Gastrocnemius medialis (tissue), 4 donors: ENCODE measurements at regions not wholly inside any gene's neighbourhood (a gene's known extent, or its start where the extent isn't known, plus 50 kb on each side); places are given as distances from the start of the nearest gene placed in this dataset.
"Not testable (repeated sequence)": the region's sequence is repeated elsewhere in the genome, so short reads cannot be mapped to it uniquely, and the experiment has no call there.

Source experiments
- ATAC-seq, 2 donors: fragments of 150-250 bp; one replicate each; pipeline ENCODE4 v1.9.1; 2016
- DNase-seq, 2 donors: peaks; one replicate each; pipeline ENCODE4 v3.0.0-alpha.2; 2019
- H3K27ac ChIP-seq, 4 donors: fragments of 200-600 bp; sonication (generic); 1 replicate in 1 of 4; 2 replicates in 3 of 4; pipeline ENCODE4 v1.5.1; 2016 to 2018; ENCODE audit warnings: mild to moderate bottlenecking in 2 of 4, moderate library complexity in 1 of 4
- H3K27me3 ChIP-seq, 3 donors: fragments of 200-600 bp; sonication (generic) in 2 of 3; 1 replicate in 1 of 3; 2 replicates in 2 of 3; pipeline versions ENCODE4 v1.5.1 to v1.6.0; 2016 to 2019; ENCODE audit warnings: mild to moderate bottlenecking in 1 of 3, moderate library complexity in 1 of 3
- H3K36me3 ChIP-seq, 2 donors: fragments of 200-600 bp; sonication (generic) in 1 of 2; one replicate each; pipeline ENCODE4 v1.5.1; 2017 to 2018
- H3K4me1 ChIP-seq, 2 donors: fragments of 200-600 bp; sonication (generic) in 1 of 2; one replicate each; pipeline ENCODE4 v1.5.1; 2016 to 2017; ENCODE audit warnings: mild to moderate bottlenecking in 2 of 2
- H3K4me3 ChIP-seq, 4 donors: fragments of 200-600 bp; sonication (generic) in 3 of 4; 1 replicate in 1 of 4; 2 replicates in 3 of 4; pipeline ENCODE4 v1.5.1; 2016 to 2019; ENCODE audit warnings: mild to moderate bottlenecking in 2 of 4
- H3K9me3 ChIP-seq, 3 donors: fragments of 200-600 bp; sonication (generic) in 2 of 3; 1 replicate in 1 of 3; 2 replicates in 2 of 3; pipeline ENCODE4 v1.5.1; 2016 to 2019
- POLR2A ChIP-seq, 2 donors: fragments of 450-650 bp; IDR thresholded peaks; one replicate each; pipeline ENCODE4 v1.6.1; 2017; ENCODE audit warnings: antibody characterized with exemption in 2 of 2, mild to moderate bottlenecking in 2 of 2, moderate library complexity in 2 of 2
- in situ Hi-C, 4 donors: fragments of 200-750 bp; cut with MboI; loops; one replicate each; pipeline versions ENCODE4 v1.15.0 to v1.8.0; 2017; ENCODE audit warnings: low sequenced_read_pairs in 4 of 4
- intact Hi-C: fragments of 100-400 bp; cut with DNase I; formaldehyde crosslinking; loops from one replicate; pipeline ENCODE4 v1.15.1; 2023; ENCODE audit warnings: low total_unique reads
- TF ChIP-seq, protein P1 (sequence below), 5 experiments: fragments of 450-650 bp in 3 of 5; fragments of 200-600 bp in 2 of 5; sonication (generic) in 2 of 5; IDR thresholded peaks in 4 of 5; conservative IDR thresholded peaks in 1 of 5; 1 replicate in 4 of 5; 2 replicates in 1 of 5; pipeline ENCODE4 v1.5.1; 2016 to 2019; ENCODE audit warnings: antibody characterized with exemption in 5 of 5, mild to moderate bottlenecking in 3 of 5, moderate library complexity in 3 of 5

DNA sequence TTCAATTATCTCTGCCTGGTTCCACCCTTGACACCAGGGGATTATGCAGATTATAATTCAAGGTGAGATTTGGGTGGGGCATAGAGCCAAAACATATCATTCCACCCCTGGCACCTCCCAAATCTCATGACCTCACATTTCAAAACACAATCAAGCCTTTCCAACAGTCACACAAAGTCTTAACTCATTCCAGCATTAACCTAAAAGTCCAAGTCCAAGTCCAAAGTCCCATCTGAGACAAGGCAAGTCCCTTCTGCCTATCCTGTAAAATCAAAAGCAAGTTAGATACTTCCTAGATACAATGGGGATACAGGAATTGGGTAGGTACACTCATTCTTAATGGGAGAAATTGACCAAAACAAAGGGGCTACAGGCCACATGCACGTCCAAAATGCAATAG lies 73.7 kb upstream of the SLC24A3 start:
- Histone ChIP-seq H3K27me3 (no peaks in the 10 kb centered on the region), H3K27ac (no peak overlapping the region), H3K9me3 (no peaks in the 10 kb centered on the region), H3K4me3 (no peak overlapping the region), H3K4me1 (no peaks in the 10 kb centered on the region), H3K36me3 (no peaks in the 10 kb centered on the region)
- DNase-seq (no peak), ATAC-seq (no peak)
- intact Hi-C loops (no loop called here), in situ Hi-C loops (loop anchor here in 1 of 4 donors (25.0 kb wide), 1 partner anchor 101 kb away; no protein-coding TSS in a partner anchor)
- no peak for TF ChIP-seq POLR2A (IDR thresholded peaks at IDR 0.05)
- TF ChIP-seq, protein P1, sequence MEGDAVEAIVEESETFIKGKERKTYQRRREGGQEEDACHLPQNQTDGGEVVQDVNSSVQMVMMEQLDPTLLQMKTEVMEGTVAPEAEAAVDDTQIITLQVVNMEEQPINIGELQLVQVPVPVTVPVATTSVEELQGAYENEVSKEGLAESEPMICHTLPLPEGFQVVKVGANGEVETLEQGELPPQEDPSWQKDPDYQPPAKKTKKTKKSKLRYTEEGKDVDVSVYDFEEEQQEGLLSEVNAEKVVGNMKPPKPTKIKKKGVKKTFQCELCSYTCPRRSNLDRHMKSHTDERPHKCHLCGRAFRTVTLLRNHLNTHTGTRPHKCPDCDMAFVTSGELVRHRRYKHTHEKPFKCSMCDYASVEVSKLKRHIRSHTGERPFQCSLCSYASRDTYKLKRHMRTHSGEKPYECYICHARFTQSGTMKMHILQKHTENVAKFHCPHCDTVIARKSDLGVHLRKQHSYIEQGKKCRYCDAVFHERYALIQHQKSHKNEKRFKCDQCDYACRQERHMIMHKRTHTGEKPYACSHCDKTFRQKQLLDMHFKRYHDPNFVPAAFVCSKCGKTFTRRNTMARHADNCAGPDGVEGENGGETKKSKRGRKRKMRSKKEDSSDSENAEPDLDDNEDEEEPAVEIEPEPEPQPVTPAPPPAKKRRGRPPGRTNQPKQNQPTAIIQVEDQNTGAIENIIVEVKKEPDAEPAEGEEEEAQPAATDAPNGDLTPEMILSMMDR (IDR thresholded peaks at IDR 0.05 in 4 of 5, conservative IDR thresholded peaks at IDR 0.05 in 1 of 5) = no peak

DNA sequence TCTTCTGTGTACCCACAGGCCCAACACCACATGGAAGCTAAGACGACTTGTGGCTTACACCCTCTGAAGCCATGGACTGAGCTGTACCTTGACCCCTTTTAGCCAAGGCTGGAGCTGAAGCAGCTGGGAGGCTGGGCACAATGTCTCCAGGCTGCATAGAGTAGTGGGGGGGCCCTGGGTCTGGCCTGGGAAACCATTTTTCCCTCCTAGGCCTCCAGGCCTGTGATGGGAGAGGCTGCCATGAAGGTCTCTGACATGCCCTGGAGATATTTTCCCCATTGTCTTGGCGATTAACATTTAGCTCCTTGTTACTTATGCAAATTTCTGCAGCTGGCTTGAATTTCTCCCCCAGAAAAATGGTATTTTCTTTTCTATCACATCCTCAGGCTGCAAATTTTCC lies 72.9 kb upstream of the SLC24A3 start:
- H3K4me1 ChIP-seq, ATAC-seq, H3K27ac ChIP-seq, H3K4me3 ChIP-seq, H3K27me3 ChIP-seq, H3K9me3 ChIP-seq, H3K36me3 ChIP-seq, intact Hi-C loops, DNase-seq: not testable (repeated sequence)
- in situ Hi-C loops = loop anchor here in 1 of 4 donors (25.0 kb wide), 1 partner anchor 102 kb away; no protein-coding TSS in a partner anchor

DNA sequence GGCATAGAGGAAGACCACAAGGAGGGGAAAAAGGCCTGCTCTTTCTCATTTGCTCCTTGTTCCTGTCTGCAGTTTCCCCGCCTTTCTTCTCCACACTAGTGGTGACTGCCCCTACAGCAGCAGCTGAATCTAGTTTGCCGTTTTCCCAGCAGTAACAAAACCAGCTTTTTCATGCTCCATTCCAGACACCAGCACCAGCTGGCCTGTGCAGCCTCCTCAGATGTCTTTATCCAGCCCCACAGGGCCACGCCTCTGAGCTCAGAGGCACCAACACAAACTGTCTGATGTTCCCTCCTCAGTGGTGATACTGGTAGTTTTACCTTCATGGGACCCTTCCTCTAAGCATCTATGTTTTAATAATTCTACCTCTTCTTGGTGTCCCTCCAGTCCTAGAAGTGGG lies 70.4 kb upstream of the SLC24A3 start:
- Histone ChIP-seq H3K27ac (no peak overlapping the region), H3K9me3 (no peaks in the 10 kb centered on the region), H3K4me1 (no peaks in the 10 kb centered on the region), H3K27me3 (no peaks in the 10 kb centered on the region), H3K4me3 (no peak overlapping the region), H3K36me3 (no peaks in the 10 kb centered on the region)
- no peak for DNase-seq
- in situ Hi-C loops (loop anchor here in 1 of 4 donors (25.0 kb wide), 1 partner anchor 105 kb away; no protein-coding TSS in a partner anchor), intact Hi-C loops (no loop called here)
- TF ChIP-seq, protein P1 (IDR thresholded peaks at IDR 0.05 in 4 of 5, conservative IDR thresholded peaks at IDR 0.05 in 1 of 5) = no peak
- no peak for TF ChIP-seq POLR2A (IDR thresholded peaks at IDR 0.05)
- ATAC-seq = no peak

DNA sequence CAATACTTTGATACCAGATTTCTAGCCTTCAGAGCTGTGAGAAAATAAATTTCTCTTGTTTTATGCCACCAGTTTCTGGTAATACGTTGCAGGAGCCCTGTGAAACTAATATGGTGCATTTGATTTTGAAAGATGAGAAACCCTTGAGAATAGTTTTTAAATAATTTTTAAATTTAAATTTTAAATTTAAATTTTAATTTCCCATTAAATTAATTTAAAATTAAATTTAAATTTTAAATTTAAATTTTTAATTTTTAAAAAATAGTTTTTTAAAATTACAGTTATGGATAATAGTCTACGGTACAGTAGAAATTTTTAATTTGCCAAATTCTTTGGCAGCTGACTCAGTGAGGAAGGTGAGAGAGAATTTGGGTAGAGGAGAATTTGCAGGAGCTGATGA lies 68.6 kb upstream of the SLC24A3 start:
- in situ Hi-C loops (loop anchor here in 1 of 4 donors (25.0 kb wide), 1 partner anchor 107 kb away; no protein-coding TSS in a partner anchor), intact Hi-C loops (no loop called here)
- no peaks in the 10 kb centered on the region for H3K4me1 ChIP-seq
- H3K9me3 ChIP-seq = no peaks in the 10 kb centered on the region
- H3K4me3 ChIP-seq = no peak overlapping the region
- H3K27ac ChIP-seq = no peak overlapping the region
- H3K27me3 ChIP-seq = no peaks in the 10 kb centered on the region
- no peak for DNase-seq
- TF ChIP-seq, protein P1 (IDR thresholded peaks at IDR 0.05 in 4 of 5, conservative IDR thresholded peaks at IDR 0.05 in 1 of 5) = no peak
- TF ChIP-seq POLR2A (IDR thresholded peaks at IDR 0.05) = no peak
- no peak for ATAC-seq
- H3K36me3 ChIP-seq = no peaks in the 10 kb centered on the region

DNA sequence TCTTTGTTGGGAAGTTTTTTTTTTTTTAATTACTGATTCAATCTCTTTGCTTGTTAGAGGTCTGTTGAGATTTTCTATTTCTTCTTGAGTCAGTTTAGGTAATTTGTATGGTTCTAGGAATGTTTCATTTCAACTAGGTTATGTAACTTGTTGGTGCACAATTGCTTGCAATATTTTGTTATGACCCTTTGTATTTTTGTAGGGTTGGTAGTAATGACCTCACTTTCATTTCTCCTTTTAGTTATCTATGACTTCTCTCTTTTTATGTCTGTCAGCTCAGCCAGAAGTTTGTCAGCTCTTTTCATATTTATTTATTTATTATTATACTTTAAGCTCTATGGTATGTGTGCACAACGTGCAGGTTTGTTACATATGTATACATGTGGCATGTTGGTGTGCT lies 51.1 kb upstream of the SLC24A3 start:
- no peaks in the 10 kb centered on the region for H3K36me3 ChIP-seq

More for the DNA sequence above, 51.1 kb upstream of the SLC24A3 start:
- Histone ChIP-seq H3K9me3 (no peaks in the 10 kb centered on the region), H3K4me3 (no peak overlapping the region), H3K27ac (no peak overlapping the region), H3K4me1 (no peaks in the 10 kb centered on the region), H3K27me3 (no peaks in the 10 kb centered on the region)
- intact Hi-C loops = no loop called here
- DNase-seq (no peak), ATAC-seq (no peak)
- TF ChIP-seq, protein P1 (IDR thresholded peaks at IDR 0.05 in 4 of 5, conservative IDR thresholded peaks at IDR 0.05 in 1 of 5) = no peak
- TF ChIP-seq POLR2A (IDR thresholded peaks at IDR 0.05) = no peak
- in situ Hi-C loops = no loop called here
